Muscle layer of colon (tissue), 2 donors: ENCODE measurements at regions not wholly inside any gene's neighbourhood (a gene's known extent, or its start where the extent isn't known, plus 50 kb on each side); places are given as distances from the start of the nearest gene placed in this dataset.
"Not testable (repeated sequence)": the region's sequence is repeated elsewhere in the genome, so short reads cannot be mapped to it uniquely, and the experiment has no call there.

ENCODE experiments used
- H3K27ac ChIP-seq: one replicate; pipeline ENCODE4 v1.7.0; 2013; ENCODE audit warnings: low read depth, mild to moderate bottlenecking, low read length, moderate library complexity
- H3K27me3 ChIP-seq, 2 donors: one replicate each; pipeline ENCODE4 v1.7.0; 2013; ENCODE audit warnings: low read length in 2 of 2, mild to moderate bottlenecking in 2 of 2; ENCODE audit not compliant: insufficient read depth in 2 of 2, control insufficient read depth in 1 of 2
- H3K36me3 ChIP-seq: one replicate; pipeline ENCODE4 v1.7.0; 2013; ENCODE audit warnings: mild to moderate bottlenecking, low read length; ENCODE audit not compliant: insufficient read depth
- H3K4me1 ChIP-seq: one replicate; pipeline ENCODE4 v1.7.0; 2013; ENCODE audit warnings: mild to moderate bottlenecking, low read length; ENCODE audit not compliant: insufficient read depth
- H3K4me3 ChIP-seq, 2 donors: one replicate each; pipeline ENCODE4 v1.7.0; 2013; ENCODE audit warnings: low read length in 2 of 2, low read depth in 1 of 2, mild to moderate bottlenecking in 1 of 2, moderate library complexity in 1 of 2
- H3K9ac ChIP-seq: one replicate; pipeline ENCODE4 v1.7.0; 2013; ENCODE audit warnings: low read length
- H3K9me3 ChIP-seq: one replicate; pipeline ENCODE4 v1.7.0; 2013; ENCODE audit warnings: mild to moderate bottlenecking, low read length
- donor health status: abdominal sarcoma.
- donor health status: Adenocarcinoma of cecum.

- no peak overlapping the region for H3K27ac ChIP-seq
- no peaks in the 10 kb centered on the region for H3K27me3 ChIP-seq
- H3K9ac ChIP-seq, result no peak overlapping the region
- H3K36me3 ChIP-seq, result no peaks in the 10 kb centered on the region
- no peak overlapping the region for H3K4me3 ChIP-seq
- no peaks in the 10 kb centered on the region for H3K4me1 ChIP-seq
- H3K9me3 ChIP-seq, result no peaks in the 10 kb centered on the region
Measured at GRCh38 chr5:6080930-6081726, 297.2 kb downstream of the MED10 start.

- Histone ChIP-seq H3K9me3 (no peaks in the 10 kb centered on the region), H3K9ac (no peak overlapping the region), H3K36me3 (no peaks in the 10 kb centered on the region), H3K4me3 (no peak overlapping the region), H3K27ac (no peak overlapping the region), H3K27me3 (no peaks in the 10 kb centered on the region), H3K4me1 (no peaks in the 10 kb centered on the region)
Measured at GRCh38 chr5:6080436-6080835, 297.9 kb downstream of the MED10 start.

GRCh38 chr5:6078881-6079280, 299.5 kb downstream of the MED10 start:
- H3K9ac ChIP-seq, result no peak overlapping the region
- H3K27me3 ChIP-seq, result no peaks in the 10 kb centered on the region
- H3K4me3 ChIP-seq, result no peak overlapping the region
- no peaks in the 10 kb centered on the region for H3K4me1 ChIP-seq
- H3K36me3 ChIP-seq, result no peaks in the 10 kb centered on the region
- H3K9me3 ChIP-seq, result no peaks in the 10 kb centered on the region
- H3K27ac ChIP-seq, result no peak overlapping the region

- Histone ChIP-seq H3K27ac (no peak overlapping the region), H3K36me3 (no peaks in the 10 kb centered on the region), H3K9ac (no peak overlapping the region), H3K4me3 (no peak overlapping the region), H3K4me1 (no peaks in the 10 kb centered on the region), H3K9me3 (no peaks in the 10 kb centered on the region), H3K27me3 (no peaks in the 10 kb centered on the region)
Measured at GRCh38 chr5:6076341-6077239, 301.8 kb downstream of the MED10 start.

- not testable (repeated sequence) for H3K27ac ChIP-seq, H3K4me3 ChIP-seq, H3K9ac ChIP-seq, H3K9me3 ChIP-seq, H3K27me3 ChIP-seq, H3K4me1 ChIP-seq, H3K36me3 ChIP-seq
Measured at GRCh38 chr5:6072488-6072887, 305.9 kb downstream of the MED10 start.

- Histone ChIP-seq H3K27ac (no peak overlapping the region), H3K9ac (no peak overlapping the region), H3K27me3 (no peaks in the 10 kb centered on the region), H3K4me3 (no peak overlapping the region), H3K4me1 (no peaks in the 10 kb centered on the region), H3K36me3 (no peaks in the 10 kb centered on the region), H3K9me3 (no peaks in the 10 kb centered on the region)
Measured at GRCh38 chr5:6069496-6070185, 308.7 kb downstream of the MED10 start.

GRCh38 chr5:6066016-6066415, 312.3 kb downstream of the MED10 start:
- H3K27me3 ChIP-seq, result no peaks in the 10 kb centered on the region
- no peaks in the 10 kb centered on the region for H3K9me3 ChIP-seq
- no peaks in the 10 kb centered on the region for H3K36me3 ChIP-seq
- no peaks in the 10 kb centered on the region for H3K4me1 ChIP-seq
- H3K4me3 ChIP-seq, result no peak overlapping the region
- H3K27ac ChIP-seq, result no peak overlapping the region
- H3K9ac ChIP-seq, result no peak overlapping the region

GRCh38 chr5:6059137-6059800, 319.1 kb downstream of the MED10 start:
- Histone ChIP-seq H3K9ac (no peak overlapping the region), H3K27ac (no peak overlapping the region), H3K4me1 (no peaks in the 10 kb centered on the region), H3K9me3 (no peaks in the 10 kb centered on the region), H3K4me3 (no peak overlapping the region), H3K36me3 (no peaks in the 10 kb centered on the region), H3K27me3 (no peaks in the 10 kb centered on the region)

- no peaks in the 10 kb centered on the region for H3K36me3 ChIP-seq
- no peak overlapping the region for H3K27ac ChIP-seq
- H3K27me3 ChIP-seq, result no peaks in the 10 kb centered on the region
- H3K4me3 ChIP-seq, result no peak overlapping the region
- no peak overlapping the region for H3K9ac ChIP-seq
- no peaks in the 10 kb centered on the region for H3K4me1 ChIP-seq
- H3K9me3 ChIP-seq, result no peaks in the 10 kb centered on the region
Measured at GRCh38 chr5:6058055-6058715, 320.2 kb downstream of the MED10 start.

GRCh38 chr5:6056280-6056679, 322.1 kb downstream of the MED10 start:
- no peaks in the 10 kb centered on the region for H3K27me3 ChIP-seq
- no peaks in the 10 kb centered on the region for H3K4me1 ChIP-seq
- no peaks in the 10 kb centered on the region for H3K36me3 ChIP-seq
- H3K27ac ChIP-seq, result no peak overlapping the region
- no peaks in the 10 kb centered on the region for H3K9me3 ChIP-seq
- H3K9ac ChIP-seq, result no peak overlapping the region
- no peak overlapping the region for H3K4me3 ChIP-seq
